GM12878 (cell line): ENCODE measurements at regions not wholly inside any gene's neighbourhood (a gene's known extent, or its start where the extent isn't known, plus 50 kb on each side); places are given as distances from the start of the nearest gene placed in this dataset.

Source experiments
- ATAC-seq: fragments of 200-7000 bp; cut with Tn5 transposase; 3 replicates; pipeline ENCODE4 v1.9.1; 2020; ENCODE audit warnings: mild to moderate bottlenecking, moderate library complexity
- BruUV-seq: library from RNA; stranded (reverse); fragments of 400-500 nt; replicated peaks from 2 replicates; lab custom pipeline; 2021; lab: Mats Ljungman, UMichigan
- CTCF ChIA-PET: fragments of 300-600 bp; sonication (Branson Sonifier 250); formaldehyde crosslinking; extraction: SDS; loops from one replicate; lab custom pipeline; 2021; ENCODE audit warnings: inconsistent platforms; lab: Yijun Ruan, JAX
- POLR2A ChIA-PET: fragments of 350-600 bp; formaldehyde crosslinking; extraction: SDS; loops from one replicate; lab custom pipeline; 2021; ENCODE audit warnings: inconsistent platforms; lab: Charles Lee
- RAD21 ChIA-PET: fragments of 300-600 bp; sonication (Branson Sonifier 250); formaldehyde crosslinking; loops from one replicate; lab custom pipeline; 2023; ENCODE audit warnings: antibody characterized with exemption; ENCODE audit not compliant: unreplicated experiment; lab: Charles Lee
- SMC1A ChIA-PET: fragments of 300-600 bp; sonication (Branson Sonifier 250); formaldehyde crosslinking; loops from one replicate; lab custom pipeline; 2023; ENCODE audit not compliant: unreplicated experiment, uncharacterized antibody; lab: Charles Lee
- DNase-seq: peaks from one replicate; pipeline ENCODE4 v3.0.0-alpha.2; 2011; ENCODE audit warnings: low read depth, low spot score
- FAIRE-seq: peaks from 3 replicates; lab custom pipeline; 2011; peaks lifted over from hg19 to GRCh38; lab: Jason Lieb, UNC
- H2AFZ ChIP-seq: 2 replicates; pipeline ENCODE4 v1.6.0; 2011; ENCODE audit warnings: low read depth, low read length, control low read depth; ENCODE audit not compliant: control insufficient read depth
- H3K27ac ChIP-seq: 2 replicates; pipeline ENCODE4 v1.5.1; 2011; ENCODE audit warnings: control low read depth; ENCODE audit not compliant: control insufficient read depth, insufficient read depth
- H3K27me3 ChIP-seq, 2 experiments: replicated peaks in 1 of 2; 2 replicates each; pipeline versions ENCODE4 v1.6.0 to v1.6.1; 2011; ENCODE audit warnings: low read length in 1 of 2; ENCODE audit not compliant: control insufficient read depth in 2 of 2, insufficient read depth in 2 of 2
- H3K36me3 ChIP-seq, 2 experiments: 2 replicates each; pipeline ENCODE4 v1.5.1; 2011; ENCODE audit warnings: low read length in 1 of 2; ENCODE audit not compliant: control insufficient read depth in 2 of 2, insufficient read depth in 2 of 2
- H3K4me1 ChIP-seq: 2 replicates; pipeline ENCODE4 v1.6.1; 2011; ENCODE audit warnings: mild to moderate bottlenecking, low read length, moderate library complexity, mixed read lengths; ENCODE audit not compliant: control insufficient read depth, insufficient read depth
- H3K4me2 ChIP-seq: 2 replicates; pipeline ENCODE4 v1.6.0; 2011; ENCODE audit warnings: control low read depth; ENCODE audit not compliant: control insufficient read depth, insufficient read depth
- H3K4me3 ChIP-seq: fragments of 200-600 bp; sonication (generic); 2 replicates; pipeline ENCODE4 v1.5.1; 2016
- H3K79me2 ChIP-seq: 2 replicates; pipeline ENCODE4 v1.6.0; 2011; ENCODE audit warnings: low read length; ENCODE audit not compliant: control insufficient read depth, insufficient read depth
- H3K9ac ChIP-seq: 2 replicates; pipeline ENCODE4 v1.8.0; 2011; ENCODE audit warnings: low read length, control low read depth, mixed read lengths; ENCODE audit not compliant: control insufficient read depth, insufficient read depth
- H3K9me3 ChIP-seq: replicated peaks from 3 replicates; pipeline ENCODE4 v1.5.1; 2011; ENCODE audit warnings: mild to moderate bottlenecking, low read length; ENCODE audit not compliant: control insufficient read depth, insufficient read depth
- H4K20me1 ChIP-seq: 2 replicates; pipeline ENCODE4 v1.6.0; 2011; ENCODE audit not compliant: control insufficient read depth, insufficient read depth
- CEBPB ChIP-seq, 2 experiments: fragments of 150-350 bp in 1 of 2; IDR thresholded peaks; 2 replicates each; pipeline ENCODE4 v1.6.1; 2012 to 2014; ENCODE audit warnings: low read depth in 2 of 2, low read length in 2 of 2, borderline replicate concordance in 1 of 2, inconsistent platforms in 1 of 2
- CUX1 ChIP-seq: IDR thresholded peaks from 2 replicates; pipeline ENCODE4 v1.6.1; 2012; ENCODE audit warnings: improper control_type of control experiment, low read depth, low read length; ENCODE audit not compliant: insufficient replicate concordance
- EZH2 ChIP-seq: IDR thresholded peaks from 2 replicates; pipeline ENCODE4 v1.6.1; 2012; ENCODE audit warnings: low read depth, mild to moderate bottlenecking, control low read depth, inconsistent platforms, low read length, borderline replicate concordance; ENCODE audit not compliant: control insufficient read depth
- JUND ChIP-seq: IDR thresholded peaks from 2 replicates; pipeline ENCODE4 v1.6.1; 2012; ENCODE audit warnings: low read depth, mild to moderate bottlenecking, low read length, improper control_type of control experiment, moderate library complexity
- WGBS: methylation state at CpG from one replicate; pipeline ENCODE4 v1.1.6; 2016; ENCODE audit warnings: low lambda C conversion rate; ENCODE audit not compliant: insufficient replicate concordance, insufficient coverage; ENCODE audit errors: missing lambda C conversion rate; 5-methylcytosine and 5-hydroxymethylcytosine counted together
- in situ Hi-C: fragments of 300-500 bp; cut with MboI; formaldehyde crosslinking; loops from 9 replicates; pipeline ENCODE4 v1.14.3; 2018; ENCODE audit warnings: mixed read lengths
- intact Hi-C: fragments of 100-400 bp; cut with micrococcal nuclease; formaldehyde crosslinking; loops from one replicate; pipeline ENCODE4 v1.14.2; 2022; ENCODE audit not compliant: unreplicated experiment

DNA sequence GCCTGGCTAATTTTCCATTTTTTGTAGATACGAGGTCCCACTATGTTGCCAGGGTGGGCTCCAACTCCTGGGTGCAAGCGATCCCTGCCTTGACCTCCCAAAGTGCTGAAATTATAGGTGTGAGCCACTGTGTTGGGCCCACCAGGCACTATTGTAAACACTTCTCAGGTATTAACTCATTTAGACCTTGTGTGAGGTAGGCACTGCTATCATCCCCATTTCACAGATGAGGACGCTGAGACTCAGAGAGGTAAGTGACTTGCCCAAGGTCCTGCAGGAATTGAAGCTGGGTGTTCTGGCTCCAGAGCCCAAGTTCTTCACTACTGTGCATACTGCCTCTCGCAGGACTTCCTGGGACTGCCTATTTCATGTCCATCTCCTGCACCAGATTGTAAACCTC is 67.1 kb upstream of the SYPL1 start:
- no peak for TF ChIP-seq EZH2
- no peak for TF ChIP-seq CUX1
- TF ChIP-seq CEBPB (IDR thresholded peaks at IDR 0.05; ENCODE audit: borderline replicate concordance in 1 of 2, low read depth in 2 of 2, low read length in 2 of 2): no peak
- TF ChIP-seq JUND: no peak
- DNase-seq (no peak), FAIRE-seq (no peak), ATAC-seq (no peak)
- Histone ChIP-seq H4K20me1 (no peaks in the 10 kb centered on the region), H3K4me1 (peaks cover 12% of the 10 kb centered on the region), H3K4me2 (no peak overlapping the region), H2AFZ (no peak overlapping the region), H3K9ac (no peak overlapping the region), H3K9me3 (no peaks in the 10 kb centered on the region), H3K79me2 (no peaks in the 10 kb centered on the region), H3K4me3 (no peak overlapping the region), H3K27ac (no peak overlapping the region), H3K36me3 (no peaks in the 10 kb centered on the region), H3K27me3 (no peaks in the 10 kb centered on the region)
- in situ Hi-C loops (loop anchor here (5.0 kb wide), 3 partner anchors 283 to 553 kb away; no protein-coding TSS in a partner anchor), intact Hi-C loops (loop anchor here (5.0 to 10.0 kb wide), 3 partner anchors 168 to 976 kb away; no protein-coding TSS in a partner anchor)
- CTCF ChIA-PET: interaction anchor here (0.7 to 14.5 kb wide), 26 partner anchors 9 to 558 kb away, joined by 3 to 530 read pairs (median 4); partner anchors contain the start of gene NAMPT
- RAD21 ChIA-PET: interaction anchor here (0.5 to 6.1 kb wide), 23 partner anchors 8 to 993 kb away, joined by 3 to 311 read pairs (median 8); partner anchors contain the start of gene NAMPT
- POLR2A ChIA-PET: interaction anchor here (0.6 to 2.8 kb wide), 5 partner anchors 106 to 285 kb away, joined by 3 to 15 read pairs (median 8); partner anchors contain the start of gene NAMPT
- SMC1A ChIA-PET: interaction anchor here (0.6 to 17.7 kb wide), 27 partner anchors 11 to 479 kb away, joined by 3 to 390 read pairs (median 9); partner anchors contain the start of gene NAMPT
- 60% methylated on average over 4 of the region's 4 CpGs for WGBS
- no TSS peak for BruUV-seq
